ENCODE measurements at regions not wholly inside any gene's neighbourhood (a gene's known extent, or its start where the extent isn't known, plus 50 kb on each side); places are given as distances from the start of the nearest gene placed in this dataset.

- no peak overlapping the region for H2AFZ ChIP-seq
- no TSS peak for BruUV-seq (replicated peaks)
- TF ChIP-seq CTCF (conservative IDR thresholded peaks at IDR 0.05) (no peak), EZH2 (IDR thresholded peaks at IDR 0.05; ENCODE audit: low read depth) (no peak)
- H3K27ac ChIP-seq: no peak overlapping the region
- ChIA-PET CTCF (no interaction called here), POLR2A (ENCODE audit: unreplicated experiment) (no interaction called here)
- H3K27me3 ChIP-seq (ENCODE audit: insufficient read depth, low read depth): no peaks in the 10 kb centered on the region
- no peak for DNase-seq
- H3K79me2 ChIP-seq (ENCODE audit: low read depth): no peaks in the 10 kb centered on the region
- peaks cover 8% of the 10 kb centered on the region for H3F3A ChIP-seq (ENCODE audit: insufficient read depth, low read depth)
- peaks cover 8% of the 10 kb centered on the region; the same call in 1 of the 2 replicates for H3K9me3 ChIP-seq (ENCODE audit: insufficient read depth, low read depth)
- H3K4me3 ChIP-seq: no peak overlapping the region
- H3K36me3 ChIP-seq (ENCODE audit: low read depth): no peaks in the 10 kb centered on the region
- no peak overlapping the region for H3K4me2 ChIP-seq
- no peaks in the 10 kb centered on the region for H3K9me2 ChIP-seq (ENCODE audit: insufficient read depth)
- intact Hi-C loops (cut with micrococcal nuclease; ENCODE audit: unreplicated experiment): no loop called here
- H3K4me1 ChIP-seq (replicated peaks; ENCODE audit: insufficient read depth): peaks cover 13% of the 10 kb centered on the region
- H4K20me1 ChIP-seq (ENCODE audit: insufficient read depth): no peaks in the 10 kb centered on the region
Measured at GRCh38 chr6:23177806-23178205, 608.4 kb downstream of the HDGFL1 start.

- DNase-seq: no peak
- no peaks in the 10 kb centered on the region for H3K36me3 ChIP-seq (ENCODE audit: low read depth)
- peaks cover 5% of the 10 kb centered on the region; the same call in 1 of the 2 replicates for H3K9me3 ChIP-seq (ENCODE audit: insufficient read depth, low read depth)
- ChIA-PET CTCF (no interaction called here), POLR2A (ENCODE audit: unreplicated experiment) (no interaction called here)
- intact Hi-C loops (cut with micrococcal nuclease; ENCODE audit: unreplicated experiment): no loop called here
- H3K4me1 ChIP-seq (replicated peaks; ENCODE audit: insufficient read depth): peaks cover 4% of the 10 kb centered on the region
- peaks cover 5% of the 10 kb centered on the region for H3F3A ChIP-seq (ENCODE audit: insufficient read depth, low read depth)
- no peak overlapping the region for H3K4me3 ChIP-seq
- no peaks in the 10 kb centered on the region for H3K9me2 ChIP-seq (ENCODE audit: insufficient read depth)
- no peak overlapping the region for H2AFZ ChIP-seq
- H3K79me2 ChIP-seq (ENCODE audit: low read depth): no peaks in the 10 kb centered on the region
- H3K27ac ChIP-seq: no peak overlapping the region
- no TSS peak for BruUV-seq (replicated peaks)
- no peaks in the 10 kb centered on the region for H4K20me1 ChIP-seq (ENCODE audit: insufficient read depth)
- TF ChIP-seq EZH2 (IDR thresholded peaks at IDR 0.05; ENCODE audit: low read depth) (no peak), CTCF (conservative IDR thresholded peaks at IDR 0.05) (no peak)
- H3K4me2 ChIP-seq: no peak overlapping the region
- H3K27me3 ChIP-seq (ENCODE audit: insufficient read depth, low read depth): no peaks in the 10 kb centered on the region
Measured at GRCh38 chr6:23179994-23180393, 610.6 kb downstream of the HDGFL1 start.

- intact Hi-C loops (cut with micrococcal nuclease; ENCODE audit: unreplicated experiment): no loop called here
- Histone ChIP-seq H3K36me3 (ENCODE audit: low read depth) (no peaks in the 10 kb centered on the region), H3K27ac (no peak overlapping the region), H4K20me1 (ENCODE audit: insufficient read depth) (no peaks in the 10 kb centered on the region), H3K27me3 (ENCODE audit: insufficient read depth, low read depth) (no peaks in the 10 kb centered on the region), H3K4me2 (no peak overlapping the region), H3K4me3 (no peak overlapping the region), H3F3A (ENCODE audit: insufficient read depth, low read depth) (no peaks in the 10 kb centered on the region), H3K4me1 (replicated peaks; ENCODE audit: insufficient read depth) (no peaks in the 10 kb centered on the region), H3K9me2 (ENCODE audit: insufficient read depth) (no peaks in the 10 kb centered on the region), H2AFZ (peak overlapping the region; percentile 16; the same call in 1 of the 2 replicates), H3K9me3 (ENCODE audit: insufficient read depth, low read depth) (no peaks in the 10 kb centered on the region), H3K79me2 (ENCODE audit: low read depth) (no peaks in the 10 kb centered on the region)
- TF ChIP-seq CTCF (conservative IDR thresholded peaks at IDR 0.05) (no peak), EZH2 (IDR thresholded peaks at IDR 0.05; ENCODE audit: low read depth) (no peak)
- CTCF ChIA-PET: no interaction called here
- no TSS peak for BruUV-seq (replicated peaks)
- POLR2A ChIA-PET (ENCODE audit: unreplicated experiment): no interaction called here
- no peak for DNase-seq
Measured at GRCh38 chr6:23180504-23181293, 611.3 kb downstream of the HDGFL1 start.
